Right renal cortex interstitium (tissue), 3 donors: ENCODE measurements at regions not wholly inside any gene's neighbourhood (a gene's known extent, or its start where the extent isn't known, plus 50 kb on each side); places are given as distances from the start of the nearest gene placed in this dataset.

Source experiments
- DNase-seq, 3 donors: peaks; one replicate each; pipeline ENCODE4 v3.0.0-alpha.2; 2013; ENCODE audit warnings: low read depth in 3 of 3, low spot score in 2 of 3

DNA sequence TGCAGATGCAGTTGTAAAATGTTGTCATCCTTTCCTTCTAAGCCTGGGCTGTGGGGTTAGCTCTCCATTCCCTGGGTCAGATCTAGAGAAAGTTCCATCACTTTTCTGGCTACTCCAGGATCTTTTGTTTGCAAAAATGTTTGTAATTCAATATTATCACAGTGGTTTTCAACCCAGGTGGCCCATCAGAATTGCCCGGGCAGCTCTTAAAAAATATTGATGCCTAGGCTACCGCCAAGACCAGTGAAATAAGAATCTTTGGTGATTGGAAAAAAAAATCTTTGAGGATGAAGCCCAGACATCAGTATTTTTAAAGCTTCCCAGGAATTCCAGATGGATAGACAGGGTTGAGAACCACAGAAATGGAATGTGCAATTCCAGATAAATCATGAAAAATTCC lies 232.5 kb upstream of the SPRED2 start:
- DNase-seq = no peak

DNA sequence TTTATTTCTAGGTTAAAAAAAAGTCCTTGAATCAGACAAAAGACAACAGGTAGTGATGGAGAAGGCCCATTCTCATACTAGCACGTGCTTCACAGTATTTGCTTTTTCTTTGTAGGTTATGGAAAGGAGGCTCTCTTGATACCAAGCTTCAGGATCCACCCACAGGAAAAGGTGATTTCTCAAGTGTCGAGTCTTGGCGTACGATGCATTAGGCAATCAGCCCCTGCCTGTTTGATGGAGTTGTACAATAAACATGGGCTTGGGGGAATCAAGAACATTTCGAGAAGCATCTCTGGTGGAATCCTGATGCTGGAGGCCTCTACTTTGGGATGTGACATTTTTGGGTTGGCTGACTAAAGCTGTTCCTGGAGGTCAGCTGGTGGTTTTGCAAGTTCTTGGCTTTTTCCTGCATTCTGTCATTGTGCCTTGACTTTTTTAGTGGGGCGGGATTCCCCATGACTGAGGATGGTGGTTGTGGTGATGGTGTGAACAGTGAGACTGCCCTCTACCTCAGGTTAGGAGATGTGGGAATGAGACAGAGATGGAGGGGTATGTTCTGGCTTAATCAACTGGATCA lies 231.5 kb upstream of the SPRED2 start:
- DNase-seq = no peak

DNA sequence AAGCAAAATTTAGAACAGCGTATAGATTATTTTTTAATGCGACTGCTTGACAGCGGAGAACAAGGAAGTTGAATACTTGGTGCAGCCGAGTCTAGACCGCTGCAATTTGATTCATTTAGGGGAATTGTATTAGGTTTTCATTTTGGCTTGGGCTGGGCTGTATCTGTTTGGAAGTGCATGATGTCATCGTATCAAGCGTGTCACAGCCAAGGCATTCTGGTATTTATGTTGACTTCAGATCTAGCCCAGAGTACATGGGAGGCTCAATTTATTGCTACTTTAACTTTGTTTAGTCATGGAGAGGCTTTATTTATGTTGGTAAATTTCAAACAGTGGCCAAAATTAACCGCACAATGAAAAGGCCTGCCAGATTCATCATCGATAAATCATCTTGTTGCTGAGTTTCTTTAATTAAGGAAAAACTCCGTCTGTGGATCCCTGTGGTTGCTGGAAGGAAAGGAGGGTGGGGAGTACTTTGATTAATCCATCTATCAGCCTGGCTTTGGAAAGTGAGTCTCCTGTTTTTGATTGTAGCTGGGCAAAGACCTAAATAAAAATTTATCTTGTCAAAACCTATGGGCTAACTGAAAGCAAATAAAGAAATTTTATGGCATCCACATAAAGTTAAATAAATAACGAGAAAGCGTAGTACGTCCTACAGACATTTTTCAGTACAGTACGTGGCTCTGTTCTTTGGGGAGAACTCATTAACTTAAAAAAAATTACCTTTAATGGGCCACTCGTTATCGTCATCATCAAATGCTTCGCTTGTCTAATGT lies 230.4 kb upstream of the SPRED2 start:
- DNase-seq = peak; percentile 47 to 53 (median 49)

DNA sequence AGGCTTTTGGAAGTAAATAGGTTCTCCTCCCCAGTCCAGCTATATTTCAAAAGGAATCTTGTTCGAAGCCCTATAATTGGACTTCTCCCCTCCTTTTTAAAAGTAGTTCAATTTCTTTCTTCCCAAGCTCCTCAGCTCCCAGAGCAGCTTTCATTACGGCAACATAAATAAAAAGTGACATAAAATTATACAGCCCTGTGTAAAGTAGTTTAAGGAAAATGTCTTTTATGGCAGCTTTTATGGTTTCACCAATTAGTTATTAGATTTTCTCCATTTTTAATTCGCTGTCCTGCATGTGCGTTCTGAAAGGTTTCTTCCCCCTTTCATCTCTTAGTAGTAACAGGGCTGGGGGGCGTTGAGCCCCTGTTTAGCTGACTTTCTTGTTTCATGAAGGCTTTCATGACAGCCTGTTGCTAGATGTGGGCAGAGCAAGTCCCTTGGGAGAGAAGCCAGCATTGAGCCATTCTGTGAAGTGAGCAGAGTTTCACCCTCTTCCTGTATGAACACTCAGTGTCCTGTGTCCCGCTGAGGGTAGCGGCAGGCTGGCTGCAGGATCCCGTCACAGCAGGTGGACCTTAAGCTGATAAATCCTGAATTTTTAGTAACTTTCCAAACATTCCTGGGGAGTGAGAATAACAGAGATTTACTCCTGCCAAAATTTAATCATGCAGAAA lies 229.7 kb upstream of the SPRED2 start:
- DNase-seq = no peak

DNA sequence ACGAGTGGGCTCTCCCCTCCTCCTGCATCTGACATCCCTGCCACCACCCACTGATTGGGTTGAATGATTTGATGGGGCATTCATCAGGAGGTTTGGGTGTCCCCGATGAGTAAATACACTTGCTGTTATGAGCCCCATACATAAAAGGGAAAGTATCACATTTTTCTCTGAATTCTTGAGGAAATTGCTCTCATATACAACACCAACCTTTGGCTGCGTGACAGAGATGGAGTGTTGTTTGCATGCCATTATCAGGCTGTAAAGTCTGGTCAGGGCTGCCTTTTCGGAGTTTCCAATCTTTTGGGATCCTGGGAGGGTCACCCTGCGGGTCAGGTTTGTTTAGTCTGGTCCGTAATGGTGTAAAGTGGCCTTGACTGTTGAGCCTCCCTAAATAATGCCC lies 227.9 kb upstream of the SPRED2 start:
- DNase-seq = no peak

DNA sequence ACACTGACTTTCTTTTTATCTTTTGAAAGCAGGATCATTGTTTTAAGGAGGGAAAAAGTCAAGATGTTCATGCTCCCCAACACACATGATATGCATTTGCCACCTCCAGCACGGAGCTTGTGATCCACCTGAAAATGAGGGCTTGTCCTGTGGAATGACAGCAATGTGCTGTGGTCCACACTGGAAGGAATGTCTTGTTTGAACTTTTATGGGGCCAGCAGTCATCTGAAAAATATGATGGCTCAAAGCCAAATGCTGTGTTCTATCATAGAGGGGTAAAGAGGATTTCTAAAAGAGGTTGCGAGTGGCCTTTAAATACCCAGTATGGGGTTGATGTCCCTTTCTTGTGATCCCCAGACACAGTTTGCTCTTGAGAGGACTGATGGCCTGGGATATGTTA lies 226.5 kb upstream of the SPRED2 start:
- no peak for DNase-seq

DNA sequence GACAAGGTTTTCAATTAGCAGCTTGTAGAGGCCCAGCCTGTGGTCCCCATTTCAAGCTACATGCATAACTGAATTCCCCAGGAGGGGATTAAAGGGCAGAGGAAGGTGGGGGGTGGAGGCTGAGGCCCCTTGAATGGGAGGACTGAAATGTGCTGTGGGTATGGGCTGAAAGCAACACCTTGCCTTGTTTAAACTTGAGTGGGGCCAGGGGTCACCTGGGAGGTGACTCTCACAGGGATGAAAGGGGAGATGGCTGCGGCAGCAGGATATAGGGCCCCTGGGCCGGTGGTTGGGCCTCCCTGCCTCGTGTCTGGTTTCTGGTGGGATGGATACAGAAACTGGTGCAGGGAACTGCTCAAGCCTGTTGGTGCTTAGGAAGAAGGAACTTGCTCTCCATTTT lies 225.9 kb upstream of the SPRED2 start:
- no peak for DNase-seq

DNA sequence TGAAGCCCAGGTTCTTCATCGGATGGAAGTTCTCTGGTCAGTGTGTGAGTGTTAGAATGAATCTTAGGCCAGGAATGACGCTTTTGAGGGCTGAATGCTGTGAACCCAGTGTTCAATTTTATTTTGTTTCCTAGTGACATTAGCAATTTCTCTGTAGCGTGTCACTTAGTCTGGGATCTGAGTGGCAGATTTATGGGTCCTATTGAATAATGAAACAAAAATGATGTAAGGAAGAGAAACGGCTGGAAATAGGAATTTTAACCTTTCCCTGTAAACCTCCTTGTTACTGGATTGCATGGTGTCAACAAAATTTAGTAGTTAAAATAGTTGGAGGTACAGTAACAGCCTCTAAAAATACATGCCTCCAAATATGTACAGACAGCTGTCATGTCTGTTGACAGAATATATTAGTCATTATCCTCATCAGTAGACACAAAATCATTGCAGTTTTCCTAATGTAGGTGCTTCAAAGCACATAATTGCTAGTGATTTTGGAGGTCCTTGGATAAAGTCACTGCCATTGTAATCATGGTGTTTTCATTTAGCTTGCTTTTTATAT lies 223.8 kb upstream of the SPRED2 start:
- no peak for DNase-seq

DNA sequence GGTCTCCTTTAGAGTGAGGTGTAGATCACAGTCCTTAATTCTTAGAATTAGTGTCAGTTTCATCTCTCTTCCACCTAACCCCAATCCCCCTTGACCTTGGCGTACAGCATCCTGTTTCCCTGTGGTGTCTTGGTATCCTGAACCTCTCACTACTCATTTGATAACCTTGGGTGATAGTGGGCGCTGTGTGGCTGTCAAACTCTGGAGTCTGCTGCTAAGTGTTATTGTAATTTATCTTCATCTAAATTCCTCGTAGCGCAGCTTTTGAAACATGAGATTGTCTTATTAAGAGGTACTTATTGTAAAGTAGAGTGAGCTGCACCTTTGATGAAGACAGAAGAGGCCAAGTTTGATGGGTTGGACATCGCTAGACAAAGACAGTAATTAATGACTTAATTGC lies 222.6 kb upstream of the SPRED2 start:
- no peak for DNase-seq

DNA sequence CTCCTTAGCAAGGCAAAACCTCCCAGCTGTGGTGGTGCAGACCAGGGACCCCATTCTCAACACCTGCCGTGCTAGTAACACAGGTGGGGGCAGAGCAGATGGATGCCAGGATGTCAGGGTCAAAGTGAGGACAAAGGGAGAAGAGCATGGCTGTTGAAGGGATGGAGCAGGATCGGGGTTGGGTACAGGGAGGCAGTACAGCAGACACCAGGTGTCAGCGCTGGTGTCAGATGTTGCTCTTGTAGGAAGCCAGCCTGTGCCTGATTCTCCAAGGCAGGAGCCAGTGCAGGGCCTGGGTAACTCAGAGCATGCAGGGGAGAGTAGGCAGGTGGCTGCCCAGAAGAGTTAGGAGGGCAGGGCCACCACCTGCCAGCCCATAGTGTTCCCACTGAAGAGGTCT lies 222.1 kb upstream of the SPRED2 start:
- no peak for DNase-seq

DNA sequence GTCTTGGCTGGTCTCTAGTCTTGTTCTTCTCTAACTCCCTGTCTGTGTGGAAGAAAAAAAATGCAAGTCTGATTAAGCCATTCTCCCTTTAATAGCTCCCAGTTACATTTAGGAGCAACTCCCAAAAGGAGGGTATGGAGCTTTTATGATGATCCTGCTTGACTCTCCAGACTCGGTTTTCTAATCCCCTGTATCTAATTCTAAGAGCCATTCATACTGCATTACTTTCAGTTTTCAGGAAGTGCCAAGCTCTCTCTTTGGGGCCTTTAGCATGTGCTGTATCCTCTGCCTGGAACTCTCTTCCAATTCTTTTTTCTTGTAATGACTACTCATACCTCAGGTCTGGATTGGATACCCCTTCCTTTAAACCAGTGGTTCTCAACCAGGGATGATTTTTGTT lies 219.7 kb upstream of the SPRED2 start:
- no peak for DNase-seq

DNA sequence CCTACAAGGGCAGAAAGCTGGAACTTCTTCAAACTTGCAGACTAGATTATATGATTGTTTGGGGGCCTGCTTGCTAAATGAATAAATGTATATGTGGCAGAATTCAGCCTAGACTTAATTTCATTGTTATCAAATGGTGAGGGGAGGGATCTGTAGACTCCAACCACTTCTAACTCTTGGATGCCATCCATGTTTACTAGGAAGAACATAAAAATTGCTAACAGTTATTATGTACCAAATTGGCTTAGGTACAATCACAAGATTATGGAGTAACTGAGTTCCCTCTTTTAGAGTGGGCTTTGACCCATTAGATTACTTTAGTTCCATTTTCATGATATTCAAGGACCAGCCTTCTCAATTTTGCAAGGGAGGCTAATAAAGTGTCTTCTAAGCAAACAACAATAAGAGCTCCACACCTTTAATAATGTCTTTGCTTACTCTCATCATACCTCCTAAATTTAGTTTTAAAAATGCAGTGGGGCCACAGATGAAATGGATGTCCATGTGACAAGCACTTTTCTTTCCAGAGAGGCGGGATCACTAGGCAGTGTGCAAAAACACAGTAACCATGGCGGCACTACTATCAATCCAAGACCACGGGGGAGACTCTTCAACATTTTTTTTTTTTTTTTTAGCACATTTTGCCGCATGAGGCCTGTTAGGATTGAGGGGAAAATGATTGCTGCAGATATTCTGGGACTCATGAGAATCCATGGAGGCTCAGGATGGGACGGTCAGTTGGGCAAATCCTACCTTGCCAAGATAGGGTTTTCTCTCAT lies 217.6 kb upstream of the SPRED2 start:
- DNase-seq = no peak

DNA sequence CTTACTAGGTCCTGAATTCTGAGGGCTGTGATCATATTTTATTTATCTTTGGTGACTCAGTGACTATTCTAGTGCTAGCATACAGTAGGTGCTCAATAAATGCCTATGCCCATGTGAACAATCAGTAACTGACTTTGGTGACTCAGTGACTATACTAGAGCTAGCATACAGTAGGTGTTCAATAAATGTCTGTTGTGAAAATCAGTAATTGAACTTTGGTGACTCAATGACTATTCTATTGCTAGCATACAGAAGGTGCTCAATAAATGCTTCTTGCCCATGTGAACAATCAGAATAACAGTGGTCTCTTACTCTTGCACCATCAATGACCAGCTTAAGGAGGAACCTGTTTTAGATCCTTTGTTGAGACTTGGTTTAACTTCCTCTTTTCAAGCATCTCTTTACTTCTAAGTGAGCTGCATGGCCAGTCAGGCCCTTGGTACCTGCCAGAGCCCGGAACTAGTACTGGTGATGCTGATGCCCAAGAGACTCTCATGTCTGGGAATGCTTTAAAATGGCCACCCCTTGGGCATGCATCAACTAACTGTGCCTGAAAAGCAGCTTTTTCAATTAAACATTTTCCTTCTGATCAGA lies 214.9 kb upstream of the SPRED2 start:
- no peak for DNase-seq

DNA sequence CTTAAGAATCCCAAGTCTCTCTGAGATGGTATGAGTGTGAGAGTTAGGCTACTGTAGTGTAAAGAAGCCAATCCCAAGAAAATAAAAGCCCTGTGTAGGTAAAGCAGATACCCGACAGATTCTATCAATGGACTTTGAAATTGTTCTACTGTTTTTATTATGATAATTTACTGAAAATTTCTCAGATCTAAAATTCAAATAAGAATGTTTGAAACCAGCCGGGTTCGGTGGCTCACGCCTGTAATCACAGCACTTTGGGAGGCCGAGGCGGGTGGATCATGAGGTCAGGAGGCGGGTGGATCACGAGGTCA lies 208.3 kb upstream of the SPRED2 start:
- DNase-seq = no peak

DNA sequence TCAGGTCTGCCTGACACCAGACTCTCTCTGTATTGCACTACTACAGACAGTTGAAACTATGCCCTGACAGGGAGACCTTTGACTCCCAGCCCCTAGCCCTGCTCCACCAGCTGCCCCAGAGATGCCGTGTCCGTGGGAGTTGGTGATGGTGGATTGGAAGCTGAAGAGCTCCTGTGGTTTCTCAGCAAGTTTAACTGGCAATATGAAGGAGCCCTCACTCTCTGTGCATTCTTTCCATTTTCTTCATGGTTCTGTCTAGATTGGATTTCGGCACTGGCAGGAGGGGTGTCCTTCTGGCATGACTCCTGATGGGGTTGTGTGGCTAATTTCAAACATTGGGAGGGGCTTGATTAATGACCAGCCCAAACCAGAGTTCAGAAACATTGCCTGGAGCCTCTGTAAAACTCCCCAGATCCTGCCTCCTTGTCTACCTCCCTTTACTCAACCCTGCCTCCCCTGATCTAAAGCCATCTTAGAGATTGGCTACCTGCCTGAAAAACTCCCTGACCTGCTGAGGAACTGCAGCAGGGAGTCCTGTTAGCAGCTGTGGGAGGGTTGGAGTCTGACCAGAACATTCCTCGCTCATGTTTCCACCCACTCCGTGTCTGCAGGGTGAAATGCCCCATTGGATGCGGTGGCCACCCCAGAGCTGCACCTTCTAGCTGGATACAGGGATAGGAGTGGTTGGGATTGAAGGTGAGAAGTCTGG lies 206.9 kb upstream of the SPRED2 start:
- DNase-seq = no peak

DNA sequence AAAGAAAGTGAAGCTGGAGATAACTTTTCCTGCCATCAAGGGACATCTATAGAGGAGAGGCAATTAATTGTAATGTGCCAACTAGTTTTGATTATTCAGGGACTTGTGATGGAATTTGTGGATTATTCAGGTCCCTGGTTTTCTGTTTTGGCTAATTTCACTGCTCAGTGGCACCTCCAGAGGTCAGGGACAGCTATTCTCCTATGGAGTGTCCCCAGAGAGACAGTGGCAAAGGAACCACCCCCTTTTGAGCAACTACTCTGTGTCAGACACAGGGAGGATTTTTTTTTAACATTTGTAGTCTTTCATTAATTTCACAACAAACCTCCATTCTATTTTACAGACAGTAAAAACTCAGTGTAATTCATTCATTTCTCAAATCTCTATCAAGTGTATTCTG lies 206.0 kb upstream of the SPRED2 start:
- no peak for DNase-seq

DNA sequence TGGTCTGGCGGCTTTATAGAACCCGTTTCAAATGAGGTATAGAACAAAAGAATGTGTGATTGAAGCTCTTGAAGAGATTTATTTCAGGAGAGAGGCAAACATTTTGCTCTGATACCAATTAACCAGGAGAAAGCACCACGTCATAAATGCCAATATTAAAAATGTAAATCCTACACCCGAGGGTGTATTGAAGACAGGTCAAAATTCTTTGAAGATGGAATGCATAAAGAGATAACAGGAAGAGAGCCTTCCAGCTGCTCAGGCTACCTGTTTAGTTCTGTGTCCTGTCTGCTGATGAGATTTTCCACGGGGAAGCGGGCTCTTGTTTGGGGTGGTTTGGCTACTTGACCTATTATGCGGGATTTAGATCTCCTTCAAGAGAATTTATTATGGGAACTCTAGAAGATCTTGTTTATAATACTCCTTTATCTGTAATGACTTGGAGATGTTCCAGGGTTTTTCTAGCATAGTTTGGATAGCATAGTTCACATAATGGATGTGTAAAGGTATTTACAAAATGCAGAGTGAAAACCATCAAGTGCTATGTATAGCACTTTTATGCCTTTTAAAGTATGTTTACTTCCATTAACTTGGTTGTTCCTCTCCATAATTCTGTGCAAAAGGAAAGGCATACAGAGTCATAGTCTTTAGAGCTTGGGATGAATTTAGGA lies 204.5 kb upstream of the SPRED2 start:
- DNase-seq = no peak

DNA sequence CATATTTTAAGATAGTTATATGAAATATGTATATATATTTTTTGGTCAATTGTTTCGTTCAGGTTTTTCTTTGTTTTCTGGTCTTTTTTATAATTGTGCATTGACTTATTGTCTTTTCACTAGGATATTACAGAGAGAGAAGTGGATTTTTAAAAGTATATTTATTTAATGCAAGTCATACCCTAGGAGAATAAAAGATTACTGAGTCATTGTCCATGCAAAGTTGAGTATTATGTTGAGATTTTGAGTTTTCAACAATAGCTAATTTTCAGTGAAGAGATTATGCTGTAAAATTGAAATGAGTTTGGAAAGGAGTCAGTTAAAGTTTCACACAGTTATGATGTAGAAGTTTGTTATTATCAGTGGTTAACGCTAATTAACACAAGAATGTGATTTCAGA lies 203.6 kb upstream of the SPRED2 start:
- no peak for DNase-seq

DNA sequence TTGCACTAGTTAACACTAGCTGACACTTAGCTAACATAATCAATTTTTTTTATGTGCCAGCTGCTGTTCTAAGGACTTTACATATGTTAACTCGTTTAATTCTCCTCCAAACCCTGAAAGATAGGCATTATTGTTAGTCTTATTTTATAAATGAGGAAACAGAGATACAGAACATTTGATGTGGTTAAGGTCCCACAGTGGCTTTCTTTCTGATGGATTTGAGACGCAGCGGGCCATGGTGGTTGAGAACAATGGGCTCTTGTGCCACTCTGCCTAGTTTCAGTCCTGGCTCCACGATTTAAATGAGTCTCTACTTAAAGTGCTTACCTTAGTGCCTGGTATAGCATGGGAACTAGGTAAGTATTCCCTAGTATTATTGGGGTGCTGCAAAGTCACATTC lies 201.9 kb upstream of the SPRED2 start:
- DNase-seq = no peak

DNA sequence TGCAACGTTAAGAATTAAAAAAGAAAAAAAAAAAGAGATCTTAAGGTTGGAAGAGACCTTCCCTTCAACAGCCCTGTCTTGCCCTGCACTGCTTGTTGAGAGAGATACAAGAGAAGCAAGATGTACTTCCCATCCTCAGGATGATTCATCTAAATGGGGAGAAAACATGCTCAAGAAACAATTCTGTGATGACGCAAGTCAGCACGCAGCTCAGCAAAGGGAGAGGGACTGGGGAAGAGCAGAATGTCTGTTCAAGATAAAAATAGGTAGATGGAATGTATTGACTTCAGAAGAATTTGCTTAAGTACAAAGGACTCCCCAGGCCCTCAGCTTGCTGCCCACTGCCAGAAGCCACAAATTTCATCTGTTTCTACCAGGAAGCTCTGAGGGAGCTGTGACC lies 198.2 kb upstream of the SPRED2 start:
- DNase-seq = no peak
